ENCODE measurements at regions not wholly inside any gene's neighbourhood (a gene's known extent, or its start where the extent isn't known, plus 50 kb on each side); places are given as distances from the start of the nearest gene placed in this dataset.
"Not testable (repeated sequence)": the region's sequence is repeated elsewhere in the genome, so short reads cannot be mapped to it uniquely, and the experiment has no call there.

DNA sequence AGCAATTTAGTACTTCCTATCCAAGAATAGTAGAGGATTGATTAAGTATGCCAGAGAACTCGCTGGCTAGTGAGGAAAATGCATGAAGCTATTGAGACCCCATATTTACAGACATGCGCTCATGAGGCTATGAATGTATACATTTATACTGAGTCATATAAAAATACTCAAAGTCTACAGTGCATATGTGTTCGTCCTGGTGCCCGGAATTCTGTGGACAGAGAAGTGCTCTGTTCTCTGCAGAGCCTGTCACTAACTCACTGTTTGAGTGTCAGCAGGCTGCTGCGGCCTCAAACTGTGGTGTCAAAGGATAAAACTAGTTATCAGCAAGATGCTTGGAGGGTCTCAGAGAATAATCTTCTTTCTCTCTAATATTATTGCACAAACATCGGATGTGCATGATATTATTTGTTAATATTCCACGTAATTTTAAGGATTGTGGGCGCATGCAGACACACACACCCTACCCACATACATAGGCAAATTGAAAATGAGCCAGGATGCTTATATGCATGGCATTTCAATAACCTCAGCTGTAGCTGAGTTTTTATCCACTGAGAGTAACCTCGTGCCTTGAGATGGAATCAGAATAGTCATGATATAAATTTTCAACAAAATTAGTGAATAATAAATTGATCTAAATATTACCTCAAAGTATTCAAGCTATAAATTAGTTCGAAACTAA is 50.0 kb upstream of the TSC22D2 start:
- no peak for DNase-seq

DNA sequence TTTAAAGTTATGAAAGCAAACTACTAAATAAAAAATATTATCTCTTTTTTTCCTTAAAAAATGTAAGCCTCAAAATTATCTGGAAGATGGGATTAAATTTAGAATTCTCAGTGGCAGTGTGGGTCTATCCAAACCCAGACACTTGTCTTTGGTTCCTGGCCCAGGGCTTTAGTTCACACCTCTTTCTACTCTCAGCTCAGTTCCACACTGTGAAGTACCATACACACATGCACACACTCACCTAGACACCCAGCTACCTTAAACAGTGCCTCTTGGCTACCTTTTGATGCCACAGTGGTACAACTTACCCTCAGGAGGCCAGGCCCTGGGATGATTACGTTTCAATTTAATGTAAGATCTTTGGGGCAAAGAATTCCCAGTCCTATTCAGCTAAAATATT is 51.0 kb upstream of the TSC22D2 start:
- DNase-seq, result no peak

DNA sequence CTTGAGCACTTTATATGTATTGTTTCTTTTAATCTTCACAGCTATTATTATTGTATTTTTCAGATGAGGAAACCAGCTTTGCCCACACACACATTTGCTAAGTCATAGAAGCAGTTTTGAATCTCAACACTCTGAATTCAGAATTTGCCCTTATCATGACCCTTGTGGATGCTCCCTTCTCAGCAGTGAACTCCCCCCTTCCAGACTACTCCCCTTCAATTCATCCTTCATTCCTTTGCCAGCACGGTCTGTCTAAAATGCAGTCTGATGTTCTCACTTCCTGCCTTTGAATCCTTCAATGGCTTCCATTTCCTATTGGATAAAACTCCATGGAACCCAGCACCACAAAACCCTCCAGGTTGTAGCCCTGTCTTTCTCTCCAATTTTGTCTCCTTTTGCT is 52.5 kb upstream of the TSC22D2 start:
- DNase-seq, result no peak

DNA sequence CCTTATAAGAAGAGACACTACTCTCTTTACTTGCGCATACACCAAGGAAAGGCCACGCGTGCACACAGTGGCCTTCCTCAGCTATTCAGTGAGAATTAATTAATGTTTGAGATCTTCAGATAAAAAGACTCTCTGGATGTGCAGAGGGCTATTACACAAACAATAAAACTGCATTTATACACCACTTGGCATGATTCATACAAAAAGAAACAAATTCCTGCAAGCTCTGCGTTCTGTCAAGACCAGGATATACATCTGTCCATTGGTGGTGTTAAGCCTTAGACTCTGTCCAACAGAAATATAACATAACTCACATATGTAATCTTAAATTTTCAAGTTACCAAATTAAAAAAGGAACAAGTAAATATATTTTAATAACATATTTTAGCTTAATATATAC is 55.2 kb upstream of the TSC22D2 start:
- no peak for DNase-seq

DNA sequence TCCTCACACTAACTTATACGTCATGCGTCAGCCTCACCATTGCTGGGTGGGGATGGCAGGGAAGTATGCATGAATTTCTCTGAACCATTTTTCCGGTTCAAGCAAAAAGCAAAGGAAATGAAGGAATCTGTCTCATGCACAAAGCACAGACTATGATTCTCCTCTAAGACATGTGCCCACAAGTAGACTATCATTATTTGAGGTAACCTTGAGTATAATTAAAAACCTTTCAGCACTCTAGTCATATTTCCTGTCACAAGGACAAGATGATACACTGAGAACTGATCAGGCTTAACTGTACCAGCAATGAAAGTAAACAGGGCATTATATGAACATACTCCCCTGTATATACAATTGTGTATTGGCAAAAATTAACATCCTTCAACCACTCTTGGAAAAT is 56.7 kb upstream of the TSC22D2 start:
- DNase-seq, result no peak

DNA sequence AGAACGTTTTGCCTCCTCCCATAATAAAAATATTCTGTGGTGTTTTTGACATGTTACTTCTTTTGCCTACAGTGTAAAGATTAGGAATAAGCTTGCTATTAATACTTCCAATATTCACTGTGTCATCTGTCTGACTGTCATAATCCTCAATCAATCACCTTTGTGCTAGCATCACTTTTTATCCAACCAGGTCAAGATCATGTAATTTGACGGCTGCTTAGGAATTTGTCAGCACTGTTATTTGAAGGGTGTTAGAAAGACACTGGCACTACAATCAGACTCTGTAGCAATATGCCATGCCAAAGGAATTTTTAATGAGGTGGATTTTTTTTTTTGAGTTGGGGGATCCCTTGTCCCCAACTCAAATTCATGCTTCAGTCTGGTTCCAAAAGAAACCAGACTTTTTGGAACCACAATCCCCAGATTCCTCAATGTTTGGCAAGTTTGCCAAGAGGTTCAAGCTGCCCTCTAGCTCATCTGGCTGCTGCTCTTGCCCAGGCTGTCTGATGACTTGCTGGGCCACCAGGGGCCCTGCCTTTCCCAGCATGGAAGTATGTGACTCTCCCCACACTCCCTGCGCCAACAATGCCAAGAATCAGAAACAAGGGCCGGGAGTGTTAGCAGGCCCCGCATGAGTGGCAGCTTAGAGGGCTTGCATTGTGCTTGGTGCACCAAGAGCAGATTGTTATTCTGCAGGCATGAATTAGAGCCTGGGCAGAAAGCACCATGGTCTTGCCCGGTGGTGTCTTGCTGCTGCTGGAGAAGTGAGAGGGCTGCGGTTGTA is 58.6 kb upstream of the TSC22D2 start:
- DNase-seq, result no peak

DNA sequence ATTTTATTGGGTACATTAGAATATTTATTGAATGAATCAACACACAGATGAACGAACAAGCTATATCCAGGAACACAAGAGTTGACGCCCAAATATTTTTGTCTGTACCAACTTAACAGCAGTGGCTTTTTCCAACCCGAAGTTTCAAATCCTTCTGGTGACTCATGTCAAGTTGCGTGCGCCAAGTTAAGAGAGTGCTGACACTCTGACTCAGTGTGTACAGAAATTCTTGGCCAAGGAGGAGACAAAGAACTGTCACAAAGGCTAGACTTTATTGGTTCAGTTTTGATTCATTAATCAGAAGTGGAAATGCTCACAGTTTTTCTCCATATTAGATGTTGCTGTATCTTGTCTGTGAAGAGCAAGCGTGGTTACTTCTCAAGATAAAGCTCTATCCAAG is 59.6 kb upstream of the TSC22D2 start:
- DNase-seq, result no peak

DNA sequence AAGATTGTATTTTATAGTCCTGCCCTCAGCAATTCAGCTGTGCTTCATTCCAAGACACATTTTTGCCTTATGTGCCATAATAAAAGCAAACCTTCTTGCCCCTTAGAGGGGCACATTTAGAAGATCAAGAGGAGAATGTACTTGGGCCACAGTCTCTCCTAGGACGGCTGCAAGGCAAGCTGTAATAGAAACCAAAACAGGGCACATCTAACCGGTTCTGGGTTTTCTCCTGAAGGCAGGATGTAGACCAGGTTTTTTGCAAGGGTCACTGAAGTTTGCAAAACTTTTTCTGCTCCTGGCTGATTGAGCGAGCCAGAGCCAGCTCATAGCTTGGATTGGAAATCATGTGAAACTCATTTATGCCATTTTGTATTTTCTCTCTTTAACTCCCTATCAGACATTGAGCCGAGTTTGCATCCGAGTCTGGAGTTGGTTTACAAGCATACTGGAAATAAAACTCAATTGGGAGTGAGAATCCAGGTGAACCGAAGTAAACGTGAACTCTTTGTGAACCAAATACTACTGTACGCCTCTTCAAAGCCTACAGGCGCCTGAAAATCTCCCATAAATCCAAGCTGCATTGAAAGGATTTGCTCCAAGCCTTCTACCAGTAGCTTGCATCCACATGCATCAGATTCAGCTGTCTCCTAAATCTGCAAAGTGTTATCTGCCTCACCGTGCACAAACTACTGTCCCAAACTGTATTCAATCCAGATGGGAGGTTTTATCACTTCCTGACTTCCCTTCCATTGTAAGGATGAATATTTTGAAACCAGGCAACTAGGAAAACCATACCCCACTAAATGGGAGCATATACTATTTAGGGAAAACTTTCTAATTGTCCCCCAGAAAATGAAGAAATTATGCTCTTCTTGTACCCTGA is 60.9 kb upstream of the TSC22D2 start:
- no peak for DNase-seq

DNA sequence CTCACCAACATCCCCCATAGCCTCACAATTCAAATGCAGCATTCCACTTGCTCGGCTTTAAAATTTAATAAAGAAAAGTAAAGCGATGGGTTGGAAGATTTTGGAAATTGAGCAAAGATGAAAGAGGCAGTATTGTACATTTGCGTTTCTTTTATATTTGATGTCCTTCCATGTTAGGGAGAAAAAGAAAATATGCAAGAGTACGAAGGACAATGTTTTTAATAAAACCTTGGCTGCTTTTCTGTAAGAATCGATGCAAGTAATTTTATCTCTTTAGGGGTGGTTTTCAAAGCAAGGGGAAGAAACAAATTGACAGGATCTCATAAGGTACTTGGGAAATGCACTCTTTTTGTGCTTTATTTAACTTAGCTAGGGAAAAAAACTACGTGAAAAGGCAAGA is 61.8 kb upstream of the TSC22D2 start:
- no peak for DNase-seq

DNA sequence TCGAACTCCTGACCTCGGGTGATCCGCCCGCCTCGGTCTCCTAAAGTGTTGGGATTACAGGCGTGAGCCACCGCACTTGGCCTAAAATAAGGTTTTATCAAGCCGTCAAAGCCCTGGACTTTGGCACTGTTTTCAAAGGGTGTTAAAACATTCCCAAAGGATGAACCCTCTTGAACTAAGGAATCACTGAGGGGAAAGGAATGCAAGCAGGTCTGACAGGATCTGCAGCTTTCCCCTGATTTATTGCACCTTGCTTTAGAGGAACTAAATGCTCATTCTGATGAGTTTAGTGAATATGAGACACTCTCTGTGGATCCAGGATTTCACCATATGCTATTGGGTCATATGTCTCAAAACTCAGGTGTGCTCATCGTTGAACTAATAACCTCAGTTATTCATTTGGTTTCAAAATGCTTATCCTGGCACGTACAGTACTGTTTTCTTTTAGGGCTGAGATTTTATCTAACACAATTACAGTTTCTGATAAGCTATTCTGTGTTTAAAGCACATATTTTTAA is 63.0 kb upstream of the TSC22D2 start:
- DNase-seq, result no peak

DNA sequence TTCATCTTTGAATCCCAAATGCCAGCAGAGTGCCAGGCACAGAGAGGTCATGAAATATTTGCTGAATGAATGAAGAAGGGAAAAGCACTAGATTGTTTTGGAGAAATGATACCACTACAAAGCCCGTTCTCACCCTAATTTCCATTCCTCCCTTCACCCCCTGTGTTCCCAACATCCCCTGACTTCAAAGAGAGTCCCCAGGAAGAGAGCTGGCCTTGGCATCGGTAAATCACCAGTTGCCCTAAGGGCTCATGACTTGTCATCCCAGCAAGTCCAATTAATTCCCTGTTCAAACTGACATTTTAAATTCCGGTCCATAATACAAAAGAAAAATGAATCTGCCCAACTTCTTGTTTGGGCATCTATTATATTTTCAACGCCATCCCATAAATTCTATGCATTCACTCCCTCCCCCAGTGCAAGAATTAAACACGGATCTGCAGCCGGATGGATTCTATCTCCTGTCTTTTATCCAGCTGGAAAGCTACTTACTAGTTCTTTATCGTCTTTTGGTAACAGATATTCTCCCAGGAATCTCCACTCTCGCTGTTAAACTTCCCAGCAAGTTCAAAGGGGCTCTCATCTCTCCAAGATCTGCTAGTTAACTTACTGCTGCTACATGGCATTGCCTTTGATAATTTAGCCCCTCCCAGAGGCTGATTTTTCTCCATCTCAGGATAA is 63.9 kb upstream of the TSC22D2 start:
- no peak for DNase-seq

DNA sequence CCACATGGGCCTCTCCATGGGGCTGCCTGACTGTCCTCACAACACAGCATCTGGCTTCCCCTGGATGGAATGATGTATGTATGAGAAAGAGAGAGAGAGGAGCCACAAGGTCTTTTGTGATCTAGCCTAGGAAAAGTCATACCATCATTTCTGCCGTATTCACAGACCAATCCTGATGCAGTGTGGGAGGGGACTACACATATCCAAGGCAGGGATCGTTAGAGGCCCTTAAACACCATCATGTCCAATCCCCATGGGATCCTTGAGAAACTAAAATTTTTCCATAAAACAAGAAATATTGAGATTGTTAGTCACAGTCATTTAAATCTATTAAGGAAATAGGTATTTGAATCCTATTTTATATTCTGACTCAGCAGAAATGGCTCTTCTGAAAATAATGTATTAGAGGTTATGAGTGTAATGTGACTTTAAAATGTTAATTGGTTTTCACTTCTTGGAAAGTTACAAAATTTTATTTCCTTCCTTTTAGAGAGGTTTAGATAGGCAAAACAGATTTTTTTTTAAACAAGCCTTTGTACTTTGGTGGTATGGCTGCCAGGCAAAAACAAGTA is 65.1 kb upstream of the TSC22D2 start:
- DNase-seq, result no peak

DNA sequence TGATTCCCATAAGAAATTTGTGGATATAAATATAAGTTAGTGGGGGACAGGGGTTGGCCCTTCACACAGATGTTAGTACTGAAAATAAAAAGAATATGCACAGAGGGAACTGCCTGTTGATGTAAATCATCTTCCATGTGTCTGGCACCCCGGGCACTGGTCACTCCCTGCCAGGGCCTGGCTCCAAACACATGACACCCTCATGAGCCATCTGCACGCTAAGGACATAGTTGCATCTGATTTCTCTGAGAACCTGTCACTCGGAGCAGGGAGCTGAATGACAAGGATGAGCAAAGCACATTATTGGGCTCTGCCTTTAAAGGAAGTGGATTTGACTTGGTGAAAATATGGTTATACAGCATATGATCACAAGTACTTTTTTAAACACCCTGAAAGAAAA is 66.2 kb upstream of the TSC22D2 start:
- DNase-seq, result no peak

DNA sequence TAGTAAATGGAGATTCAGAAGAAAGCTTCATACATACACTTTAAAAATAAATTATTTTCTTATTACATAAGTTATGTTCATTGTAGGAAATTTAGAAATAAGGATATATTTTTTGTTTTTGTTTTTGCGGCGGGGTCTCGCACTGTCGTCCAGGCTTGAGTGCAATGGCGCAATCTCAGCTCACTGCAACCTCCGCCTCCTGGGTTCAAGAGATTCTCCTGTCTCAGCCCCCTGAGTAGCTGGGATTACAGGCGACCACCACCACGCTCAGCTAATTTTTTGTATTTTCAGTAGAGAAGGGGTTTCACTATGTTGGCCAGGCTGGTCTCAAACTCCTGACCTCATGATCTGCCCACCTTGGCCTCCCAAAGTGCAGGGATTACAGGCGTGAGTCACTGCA is 71.7 kb upstream of the TSC22D2 start:
- not testable (repeated sequence) for DNase-seq

DNA sequence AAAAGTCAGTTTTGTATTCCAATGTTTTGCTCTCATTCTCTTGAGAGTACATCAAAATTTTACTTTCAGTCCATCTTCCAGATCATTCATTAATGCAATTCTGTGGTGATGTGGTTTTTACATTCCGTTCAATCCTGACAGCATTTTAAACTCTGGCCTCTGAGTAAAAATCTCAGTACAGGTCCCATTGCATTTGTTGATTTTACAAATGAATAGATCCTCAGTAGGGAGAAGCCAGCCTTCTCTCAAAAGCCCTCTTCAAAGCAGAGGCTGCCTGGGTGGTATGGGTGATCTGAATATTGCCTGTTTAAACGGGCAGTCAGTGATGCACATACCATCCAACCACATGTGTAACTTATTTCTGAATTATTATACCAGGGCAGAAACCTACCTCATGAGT is 72.5 kb upstream of the TSC22D2 start:
- DNase-seq, result no peak

DNA sequence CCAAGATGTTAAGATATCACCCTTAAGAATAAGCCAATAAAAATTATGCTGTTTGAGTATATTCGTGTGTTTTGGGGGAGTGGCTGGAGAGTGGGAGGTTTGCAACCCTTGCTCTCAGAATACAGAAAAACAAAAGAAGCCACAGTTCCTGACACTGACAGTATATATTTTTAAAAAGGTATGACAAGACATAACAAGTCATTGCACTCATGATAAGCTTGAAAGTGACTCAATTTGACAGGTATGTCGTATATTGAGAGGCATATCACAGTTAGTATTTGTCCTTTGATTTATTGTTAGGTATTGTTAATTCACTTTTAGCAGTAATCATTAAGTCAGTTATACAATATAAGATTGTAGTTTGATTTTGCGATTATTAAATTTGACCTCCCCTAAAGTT is 73.1 kb upstream of the TSC22D2 start:
- DNase-seq, result no peak

DNA sequence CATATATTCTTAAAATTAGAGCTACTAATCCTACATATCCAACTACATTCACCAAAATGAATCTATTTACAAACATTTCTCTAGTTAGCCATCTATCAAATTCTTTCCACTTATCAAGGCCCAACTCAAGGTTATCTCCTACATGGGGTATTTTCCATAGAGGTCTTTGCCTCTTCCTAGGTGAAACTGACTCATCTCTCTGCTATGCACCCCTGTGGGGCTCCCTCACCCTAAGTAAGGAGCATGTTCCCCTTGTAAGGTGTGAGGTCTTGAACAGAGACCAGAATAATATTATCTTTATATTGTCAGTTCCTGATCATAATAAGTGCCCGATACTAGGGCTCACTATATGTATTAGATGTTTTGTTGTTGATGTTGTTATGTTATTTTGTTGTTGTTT is 74.6 kb upstream of the TSC22D2 start:
- no peak for DNase-seq

DNA sequence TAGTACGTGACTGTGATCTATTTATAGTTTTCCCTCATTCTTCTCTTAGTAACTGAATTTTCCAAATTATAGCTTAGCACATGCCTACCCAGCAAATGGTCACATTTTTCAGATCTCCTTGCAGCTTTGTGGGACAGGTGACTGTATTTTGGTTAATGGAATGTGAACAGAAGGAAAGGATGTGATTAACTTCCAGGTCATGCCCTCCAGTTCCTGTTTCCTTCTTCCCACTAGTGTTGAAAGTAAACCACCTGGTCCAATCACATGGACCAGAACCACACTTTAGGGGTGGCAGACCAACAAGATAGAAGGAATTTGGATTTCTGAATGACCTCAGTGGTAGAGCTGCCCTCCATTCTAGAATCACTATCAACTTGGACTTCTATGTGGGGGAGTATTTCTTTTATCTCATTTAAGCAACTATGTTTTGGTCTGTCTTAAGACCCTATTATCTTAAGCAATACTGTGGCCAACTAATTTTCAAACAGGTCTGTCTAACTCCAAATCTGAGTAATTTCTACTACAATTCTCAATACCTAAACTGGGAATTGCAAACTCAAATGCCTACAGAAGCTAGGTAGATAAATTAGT is 76.0 kb upstream of the TSC22D2 start:
- no peak for DNase-seq

DNA sequence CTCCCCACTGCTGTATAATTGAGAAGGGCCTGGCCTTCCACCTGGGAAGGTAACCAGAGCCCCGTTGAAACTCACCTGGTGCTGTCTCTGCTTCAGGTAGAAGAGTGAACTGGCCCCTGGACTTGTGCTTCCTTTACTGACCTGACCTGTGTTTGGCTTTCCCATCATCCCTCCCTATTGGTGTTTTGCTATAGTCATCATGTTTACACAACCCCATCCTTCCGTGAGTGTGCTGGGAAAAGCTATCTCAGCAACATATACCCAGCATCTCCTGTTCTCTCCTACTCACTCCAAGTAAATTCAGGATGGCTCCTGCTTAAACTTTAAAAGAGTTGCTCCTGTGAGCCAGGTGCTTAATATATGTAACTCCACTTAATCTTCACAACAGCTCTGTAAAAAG is 77.2 kb upstream of the TSC22D2 start:
- no peak for DNase-seq

DNA sequence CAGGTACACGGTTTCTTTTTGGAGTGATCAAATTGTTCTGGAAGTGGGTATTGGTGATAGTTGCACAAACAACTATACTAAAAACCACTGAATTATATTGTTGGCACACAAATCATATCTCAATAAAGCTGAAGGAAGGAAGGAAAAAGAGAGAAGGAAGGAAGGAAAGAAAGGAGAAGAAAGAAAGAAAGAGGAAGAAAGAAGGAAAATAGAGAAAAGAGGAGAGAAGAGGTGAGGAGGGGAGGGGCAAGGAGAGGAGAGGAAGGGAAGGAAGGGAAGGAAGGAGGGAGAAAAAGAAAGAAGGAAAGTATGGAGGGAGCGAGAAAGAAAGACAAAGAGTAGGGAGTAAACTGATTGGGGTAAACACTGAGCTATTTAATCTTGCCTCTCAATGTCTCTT is 77.9 kb upstream of the TSC22D2 start:
- no peak for DNase-seq

DNA sequence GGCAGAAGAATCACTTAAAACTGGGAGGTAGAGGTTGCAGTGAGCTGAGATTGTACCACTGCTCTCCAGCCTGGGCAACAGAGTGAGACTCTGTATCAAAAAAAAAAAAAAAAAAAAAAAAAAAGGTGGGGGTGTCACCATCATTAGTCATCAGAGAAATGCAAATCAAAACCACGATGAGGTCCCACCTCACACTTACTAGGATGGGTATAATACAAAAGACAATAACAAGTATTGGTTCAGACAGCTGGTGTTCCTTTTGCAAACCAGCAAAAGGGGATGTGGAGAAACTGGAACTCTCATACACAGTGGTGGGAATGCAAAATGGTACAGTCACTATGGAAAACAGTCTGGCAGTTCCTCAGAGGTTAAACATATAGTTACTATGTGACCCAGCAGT is 78.7 kb upstream of the TSC22D2 start:
- no peak for DNase-seq

DNA sequence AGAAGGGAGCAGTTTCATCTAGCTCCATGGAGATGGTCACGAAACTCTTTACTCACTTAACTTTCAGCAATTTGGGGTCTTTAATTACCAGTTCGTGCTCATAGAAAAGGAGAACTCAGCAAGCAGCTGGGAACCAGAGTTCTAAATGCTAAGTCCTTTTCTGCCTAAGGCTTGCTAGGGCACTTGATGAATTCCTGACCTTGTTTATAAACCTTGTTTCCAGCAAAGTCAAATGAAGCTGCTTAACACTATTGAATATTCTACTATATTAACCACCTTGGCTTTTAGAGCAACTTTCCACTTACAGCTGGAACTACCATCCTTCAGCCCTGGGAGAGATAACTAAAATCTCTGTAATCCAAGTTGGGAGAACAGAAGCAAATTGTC is 79.5 kb upstream of the TSC22D2 start:
- no peak for DNase-seq

Measured in stimulated activated CD8-positive, alpha-beta memory T cell treated with anti-CD3 and anti-CD28 coated beads, Interleukin-4, amount 100 ng/mL, for 48 hours (primary cell).